ENCODE measurements at regions not wholly inside any gene's neighbourhood (a gene's known extent, or its start where the extent isn't known, plus 50 kb on each side); places are given as distances from the start of the nearest gene placed in this dataset.
A peak's percentile ranks its signal among the peaks of the same experiment; 100 is the strongest.

DNA sequence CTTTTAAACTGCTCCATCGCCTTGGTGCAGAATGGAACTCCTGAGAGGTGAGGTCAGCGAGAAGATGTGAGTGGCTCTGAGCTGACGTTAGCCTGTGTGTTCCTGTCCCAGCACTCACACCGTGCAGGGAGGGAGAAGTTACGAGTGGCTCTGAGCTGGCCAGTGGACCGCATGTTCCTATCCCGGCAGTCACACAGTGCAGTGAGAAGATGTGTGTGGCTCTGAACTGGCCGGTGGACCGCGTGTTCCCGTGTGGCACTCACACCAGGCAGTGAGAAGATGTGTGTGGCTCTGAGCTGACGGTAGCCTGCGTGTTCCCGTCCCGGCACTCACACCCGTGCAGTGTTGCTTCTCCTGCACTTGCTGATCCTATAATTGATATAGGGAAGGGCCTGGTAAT lies 59.9 kb downstream of the VCPKMT start:
- no peaks in the 10 kb centered on the region for H3K27me3 Mint-ChIP-seq
- no peaks in the 10 kb centered on the region for H3K9me3 Mint-ChIP-seq
- peaks cover 27 to 60% (median 52%) of the 10 kb centered on the region in 3 donors for H3K4me1 Mint-ChIP-seq
- H3K4me3 Mint-ChIP-seq = no peak overlapping the region
- peaks cover 0 to 20% of the 10 kb centered on the region in 2 donors for H3K36me3 Mint-ChIP-seq
- DNase-seq (no peak), ATAC-seq (ENCODE audit: low read depth in 2 of 2) (no peak)
- H3K27ac Mint-ChIP-seq = peak overlapping the region in 2 of 6 donors; percentile 85 to 92

GRCh38 chr14:50057331-50057730 lies 59.0 kb downstream of the VCPKMT start:
- Mint-ChIP-seq H3K4me3 (peak overlapping the region in 1 of 8 donors; percentile 54), H3K4me1 (peaks cover 34 to 69% (median 60%) of the 10 kb centered on the region in 3 donors), H3K27ac (peak overlapping the region in 4 of 6 donors; percentile 22 to 85 (median 62))

GRCh38 chr14:50058113-50058512 lies 58.3 kb downstream of the VCPKMT start:
- ATAC-seq (ENCODE audit: low read depth in 2 of 2) (no peak), DNase-seq (no peak)
- H3K4me3 Mint-ChIP-seq = no peak overlapping the region
- no peaks in the 10 kb centered on the region for H3K27me3 Mint-ChIP-seq
- peaks cover 0 to 6% of the 10 kb centered on the region in 2 donors for H3K36me3 Mint-ChIP-seq
- H3K9me3 Mint-ChIP-seq = no peaks in the 10 kb centered on the region
- H3K27ac Mint-ChIP-seq = no peak overlapping the region
- H3K4me1 Mint-ChIP-seq = peaks cover 37 to 74% (median 64%) of the 10 kb centered on the region in 3 donors

More at GRCh38 chr14:50057331-50057730, 59.0 kb downstream of the VCPKMT start:
- Mint-ChIP-seq H3K36me3 (peaks cover 0 to 11% of the 10 kb centered on the region in 2 donors), H3K9me3 (no peaks in the 10 kb centered on the region), H3K27me3 (no peaks in the 10 kb centered on the region)
- DNase-seq (no peak), ATAC-seq (ENCODE audit: low read depth in 2 of 2) (no peak)
